OCI-LY1 (cell line): ENCODE measurements at regions not wholly inside any gene's neighbourhood (a gene's known extent, or its start where the extent isn't known, plus 50 kb on each side); places are given as distances from the start of the nearest gene placed in this dataset.

ENCODE experiments used
- H2AFZ ChIP-seq: fragments of 200-600 bp; sonication (generic), shearing (Covaris generic); 2 replicates; pipeline ENCODE4 v1.6.0; 2014; ENCODE audit warnings: antibody characterized with exemption, mild to moderate bottlenecking, low read length
- H3F3A ChIP-seq: fragments of 200-600 bp; sonication (generic), shearing (Covaris generic); 2 replicates; pipeline ENCODE4 v1.6.0; 2014; ENCODE audit warnings: mild to moderate bottlenecking, antibody characterized with exemption, low read length, moderate library complexity; ENCODE audit not compliant: insufficient read depth
- H3K27ac ChIP-seq: fragments of 200-600 bp; sonication (generic); 2 replicates; pipeline ENCODE4 v1.5.1; 2014; ENCODE audit warnings: low read length, mixed run types, mild to moderate bottlenecking, low read depth; ENCODE audit not compliant: poor library complexity, severe bottlenecking
- H3K27me3 ChIP-seq: fragments of 200-600 bp; sonication (generic); 2 replicates; pipeline ENCODE4 v1.6.0; 2014; ENCODE audit warnings: antibody characterized with exemption, mild to moderate bottlenecking, low read length, moderate library complexity; ENCODE audit not compliant: insufficient read depth
- H3K36me3 ChIP-seq: fragments of 200-600 bp; sonication (generic); 2 replicates; pipeline ENCODE4 v1.6.1; 2014; ENCODE audit warnings: mild to moderate bottlenecking, antibody characterized with exemption, low read length, moderate library complexity, mixed read lengths; ENCODE audit not compliant: insufficient read depth
- H3K4me1 ChIP-seq: fragments of 200-600 bp; sonication (generic); 2 replicates; pipeline ENCODE4 v1.5.1; 2014; ENCODE audit warnings: mild to moderate bottlenecking, low read length, moderate library complexity; ENCODE audit not compliant: insufficient read depth, severe bottlenecking
- H3K4me2 ChIP-seq: fragments of 200-600 bp; sonication (generic), shearing (Covaris generic); 2 replicates; pipeline ENCODE4 v1.6.1; 2014; ENCODE audit warnings: low read length
- H3K4me3 ChIP-seq: fragments of 200-600 bp; sonication (generic); 2 replicates; pipeline ENCODE4 v1.5.1; 2014; ENCODE audit warnings: low read length, low read depth, mild to moderate bottlenecking, mixed read lengths; ENCODE audit not compliant: poor library complexity, severe bottlenecking
- H3K79me2 ChIP-seq: fragments of 200-600 bp; shearing (Covaris generic); 2 replicates; pipeline ENCODE4 v1.6.1; 2016; ENCODE audit warnings: mixed run types, low read length, mixed read lengths; ENCODE audit not compliant: insufficient read depth
- H3K9ac ChIP-seq: fragments of 200-600 bp; sonication (generic), shearing (Covaris generic); 2 replicates; pipeline ENCODE4 v1.6.1; 2014; ENCODE audit warnings: mild to moderate bottlenecking, low read length, mixed read lengths
- H3K9me2 ChIP-seq: fragments of 200-600 bp; sonication (generic), shearing (Covaris generic); 2 replicates; pipeline ENCODE4 v1.6.1; 2014; ENCODE audit warnings: low read depth, mild to moderate bottlenecking, low read length, mixed read lengths
- H3K9me3 ChIP-seq: fragments of 200-600 bp; shearing (Covaris generic); 2 replicates; pipeline ENCODE4 v1.6.1; 2014; ENCODE audit warnings: low read length, mixed read lengths
- H4K20me1 ChIP-seq: fragments of 200-600 bp; sonication (generic), shearing (Covaris generic); 2 replicates; pipeline ENCODE4 v1.6.0; 2016; ENCODE audit warnings: mild to moderate bottlenecking, low read length; ENCODE audit not compliant: insufficient read depth
- CTCF ChIP-seq: fragments of 200-600 bp; sonication (generic), shearing (Covaris generic); IDR thresholded peaks from 2 replicates; pipeline ENCODE4 v1.5.1; 2017; ENCODE audit warnings: mild to moderate bottlenecking, antibody characterized with exemption, low read length, moderate library complexity, mixed read lengths
- EZH2 ChIP-seq: fragments of 200-600 bp; sonication (generic), shearing (Covaris generic); IDR thresholded peaks from 2 replicates; pipeline ENCODE4 v1.8.0; 2017; ENCODE audit warnings: borderline replicate concordance, mixed run types, mild to moderate bottlenecking, antibody characterized with exemption, low read length, moderate library complexity, mixed read lengths

GRCh38 chr2:15867194-15868171 is 72.9 kb upstream of the MYCN start:
- Histone ChIP-seq H3K79me2 (no peaks in the 10 kb centered on the region), H2AFZ (no peak overlapping the region), H3K27ac (no peak overlapping the region), H3F3A (no peaks in the 10 kb centered on the region), H3K36me3 (no peaks in the 10 kb centered on the region), H3K4me3 (no peak overlapping the region), H3K27me3 (no peaks in the 10 kb centered on the region), H3K9ac (no peak overlapping the region), H3K9me2 (no peaks in the 10 kb centered on the region), H3K4me2 (no peak overlapping the region), H3K9me3 (no peaks in the 10 kb centered on the region), H4K20me1 (no peaks in the 10 kb centered on the region), H3K4me1 (no peaks in the 10 kb centered on the region)
- TF ChIP-seq CTCF (no peak), EZH2 (no peak)

- no peak for TF ChIP-seq EZH2
- no peak for TF ChIP-seq CTCF
- H3K36me3 ChIP-seq: no peaks in the 10 kb centered on the region
- H3K79me2 ChIP-seq: no peaks in the 10 kb centered on the region
- H3K27me3 ChIP-seq: no peaks in the 10 kb centered on the region
- no peaks in the 10 kb centered on the region for H3K9me3 ChIP-seq
- H4K20me1 ChIP-seq: no peaks in the 10 kb centered on the region
- H3F3A ChIP-seq: no peaks in the 10 kb centered on the region
- H2AFZ ChIP-seq: no peak overlapping the region
- no peak overlapping the region for H3K4me2 ChIP-seq
- no peak overlapping the region for H3K9ac ChIP-seq
- no peaks in the 10 kb centered on the region for H3K4me1 ChIP-seq
- H3K27ac ChIP-seq: no peak overlapping the region
- H3K9me2 ChIP-seq: no peaks in the 10 kb centered on the region
- H3K4me3 ChIP-seq: no peak overlapping the region
These were observed 72.2 kb upstream of the MYCN start for GRCh38 chr2:15868186-15868585.

GRCh38 chr2:15868704-15869103 is 71.6 kb upstream of the MYCN start:
- Histone ChIP-seq H3K27me3 (no peaks in the 10 kb centered on the region), H3K4me3 (no peak overlapping the region), H3K9ac (no peak overlapping the region), H3K27ac (no peak overlapping the region), H3K4me2 (no peak overlapping the region), H2AFZ (no peak overlapping the region), H4K20me1 (no peaks in the 10 kb centered on the region), H3K79me2 (no peaks in the 10 kb centered on the region), H3F3A (no peaks in the 10 kb centered on the region), H3K9me2 (no peaks in the 10 kb centered on the region), H3K36me3 (no peaks in the 10 kb centered on the region), H3K4me1 (no peaks in the 10 kb centered on the region), H3K9me3 (no peaks in the 10 kb centered on the region)
- no peak for TF ChIP-seq CTCF
- TF ChIP-seq EZH2: no peak
